GM10266 (cell line): ENCODE measurements at regions not wholly inside any gene's neighbourhood (a gene's known extent, or its start where the extent isn't known, plus 50 kb on each side); places are given as distances from the start of the nearest gene placed in this dataset.

ENCODE experiments used
- DNase-seq: peaks from one replicate; pipeline ENCODE4 v3.0.0; 2012; ENCODE audit errors: extremely low spot score
- TF ChIP-seq, protein P1 (sequence below): IDR thresholded peaks from 2 replicates; pipeline ENCODE4 v1.5.1; 2012; ENCODE audit warnings: mild to moderate bottlenecking, low read depth; ENCODE audit not compliant: control insufficient read depth, insufficient read depth; ENCODE audit errors: missing control alignments

DNA sequence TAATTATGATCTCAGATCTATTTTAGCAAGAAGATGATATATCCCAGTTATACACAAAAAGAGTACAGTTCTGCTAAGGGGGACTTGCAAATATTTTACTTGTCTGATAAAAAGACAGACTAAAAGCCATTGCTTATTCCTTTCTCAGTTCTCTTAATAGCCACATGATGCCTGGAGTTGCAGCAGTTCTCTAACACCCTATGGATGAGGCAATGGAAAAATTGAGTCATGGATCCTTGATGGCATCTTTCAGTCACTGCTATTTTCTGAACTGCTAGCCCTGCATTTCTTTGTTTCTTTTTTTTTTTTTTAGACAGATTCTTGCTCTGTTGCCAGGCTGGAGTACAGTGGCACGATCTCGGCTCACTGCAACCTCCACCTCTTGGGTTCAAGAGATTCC, 1956.7 kb downstream of the C4orf33 start:
- DNase-seq: no peak

DNA sequence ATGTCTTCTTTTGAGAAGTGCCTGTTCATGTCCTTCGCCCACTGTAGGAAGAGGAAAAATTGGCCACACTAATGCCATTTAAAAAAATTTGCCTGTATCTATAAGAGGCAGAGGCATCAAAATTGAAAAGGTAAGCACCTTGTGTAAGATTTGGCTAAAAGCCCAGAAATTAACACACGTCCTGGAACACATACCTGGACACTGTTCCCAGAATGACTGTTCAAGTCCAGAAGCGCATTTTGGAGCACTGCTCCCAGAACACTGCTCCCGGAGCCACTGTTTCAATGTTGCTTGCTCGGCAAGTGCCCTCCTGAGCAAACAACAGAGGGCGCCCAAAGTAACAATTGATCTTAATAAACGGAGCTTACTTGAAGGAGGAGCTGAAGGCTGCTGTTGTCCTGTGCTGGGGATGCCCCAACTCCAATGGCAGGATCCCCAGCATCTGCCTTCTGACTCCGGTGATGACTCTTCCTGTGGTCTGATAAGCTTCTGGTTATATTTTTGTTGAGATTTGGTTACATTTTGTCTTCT, 1958.6 kb downstream of the C4orf33 start:
- TF ChIP-seq, protein P1, sequence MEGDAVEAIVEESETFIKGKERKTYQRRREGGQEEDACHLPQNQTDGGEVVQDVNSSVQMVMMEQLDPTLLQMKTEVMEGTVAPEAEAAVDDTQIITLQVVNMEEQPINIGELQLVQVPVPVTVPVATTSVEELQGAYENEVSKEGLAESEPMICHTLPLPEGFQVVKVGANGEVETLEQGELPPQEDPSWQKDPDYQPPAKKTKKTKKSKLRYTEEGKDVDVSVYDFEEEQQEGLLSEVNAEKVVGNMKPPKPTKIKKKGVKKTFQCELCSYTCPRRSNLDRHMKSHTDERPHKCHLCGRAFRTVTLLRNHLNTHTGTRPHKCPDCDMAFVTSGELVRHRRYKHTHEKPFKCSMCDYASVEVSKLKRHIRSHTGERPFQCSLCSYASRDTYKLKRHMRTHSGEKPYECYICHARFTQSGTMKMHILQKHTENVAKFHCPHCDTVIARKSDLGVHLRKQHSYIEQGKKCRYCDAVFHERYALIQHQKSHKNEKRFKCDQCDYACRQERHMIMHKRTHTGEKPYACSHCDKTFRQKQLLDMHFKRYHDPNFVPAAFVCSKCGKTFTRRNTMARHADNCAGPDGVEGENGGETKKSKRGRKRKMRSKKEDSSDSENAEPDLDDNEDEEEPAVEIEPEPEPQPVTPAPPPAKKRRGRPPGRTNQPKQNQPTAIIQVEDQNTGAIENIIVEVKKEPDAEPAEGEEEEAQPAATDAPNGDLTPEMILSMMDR: no peak
- DNase-seq: no peak

More for the DNA sequence above, 1956.7 kb downstream of the C4orf33 start:
- TF ChIP-seq, protein P1: no peak

DNA sequence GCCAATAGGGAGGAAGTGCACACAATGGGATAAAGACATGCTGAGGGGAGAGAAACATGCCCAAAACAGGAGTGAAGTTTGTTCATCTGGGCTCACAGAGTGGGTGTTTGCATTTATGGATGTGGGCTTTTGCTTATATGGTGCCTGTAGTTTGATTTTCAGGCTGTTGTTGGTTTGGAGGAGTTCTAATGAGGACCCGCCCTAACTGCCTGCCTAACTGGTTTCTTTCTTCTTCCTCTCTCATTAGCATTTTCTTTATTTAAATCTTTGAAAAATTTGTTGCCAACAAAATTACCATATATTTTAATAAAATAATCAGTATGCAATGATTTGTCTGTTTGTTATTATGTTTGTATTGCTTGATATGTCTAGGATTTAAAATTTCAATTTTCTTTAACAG, 1965.8 kb downstream of the C4orf33 start:
- TF ChIP-seq, protein P1: no peak

DNA sequence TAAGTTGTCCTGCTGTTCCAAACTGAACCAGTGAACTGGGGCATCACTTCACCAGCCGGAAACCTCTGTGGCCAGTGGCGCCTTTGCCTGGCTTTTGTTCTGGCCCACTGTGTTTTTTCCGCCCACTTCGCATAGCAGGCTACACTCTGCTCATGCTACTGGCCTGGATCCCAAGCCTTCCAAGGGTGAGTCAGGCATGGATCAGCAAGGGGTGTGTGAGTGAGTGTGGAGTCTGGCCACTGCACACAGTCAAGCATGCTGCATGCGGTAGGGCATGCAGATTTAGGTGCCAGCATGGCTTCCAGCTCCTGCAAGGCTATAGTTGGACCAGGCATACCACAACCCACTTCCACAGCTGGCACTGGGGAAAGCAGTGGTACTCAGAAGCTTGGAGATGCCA, 1967.9 kb downstream of the C4orf33 start:
- TF ChIP-seq, protein P1: no peak
- no peak for DNase-seq

More for the DNA sequence above, 1965.8 kb downstream of the C4orf33 start:
- no peak for DNase-seq

DNA sequence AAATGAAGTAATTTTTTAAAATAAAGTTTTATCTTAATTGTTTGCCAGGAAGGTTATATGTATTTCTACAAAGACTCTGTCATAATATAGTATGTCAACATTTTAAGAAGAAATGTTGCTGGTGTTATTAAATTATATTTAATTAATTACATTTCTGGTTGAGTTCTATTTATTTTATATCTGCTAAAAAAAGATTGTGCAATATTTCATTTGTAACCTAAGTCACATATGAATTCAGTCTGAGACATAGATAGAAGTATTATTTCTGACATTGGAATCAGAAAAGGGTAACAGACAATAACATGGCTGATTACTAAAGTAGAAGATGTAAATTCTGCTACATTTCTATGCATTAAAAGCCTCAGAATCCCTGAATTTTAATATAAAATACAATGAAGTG, 1985.1 kb downstream of the C4orf33 start:
- no peak for DNase-seq
- TF ChIP-seq, protein P1: no peak

DNA sequence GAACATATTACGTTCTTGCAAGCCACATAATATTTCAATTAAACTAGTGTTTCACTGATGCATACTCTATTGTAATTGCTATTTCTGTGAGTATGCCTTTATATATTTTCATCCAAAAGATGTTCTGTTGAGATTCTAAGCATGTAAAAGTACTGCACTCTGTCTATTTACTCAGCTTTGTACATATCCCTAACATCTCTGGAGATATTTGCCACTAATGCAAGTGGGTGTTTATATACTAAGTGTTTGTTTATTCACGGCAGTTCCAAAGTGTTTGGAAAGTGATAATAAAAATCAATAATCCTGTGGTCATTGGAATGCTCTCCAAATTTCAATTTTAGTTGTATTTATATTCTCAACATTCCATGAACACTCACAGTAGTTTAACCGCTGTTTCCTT, 1989.0 kb downstream of the C4orf33 start:
- TF ChIP-seq, protein P1: no peak
- no peak for DNase-seq

DNA sequence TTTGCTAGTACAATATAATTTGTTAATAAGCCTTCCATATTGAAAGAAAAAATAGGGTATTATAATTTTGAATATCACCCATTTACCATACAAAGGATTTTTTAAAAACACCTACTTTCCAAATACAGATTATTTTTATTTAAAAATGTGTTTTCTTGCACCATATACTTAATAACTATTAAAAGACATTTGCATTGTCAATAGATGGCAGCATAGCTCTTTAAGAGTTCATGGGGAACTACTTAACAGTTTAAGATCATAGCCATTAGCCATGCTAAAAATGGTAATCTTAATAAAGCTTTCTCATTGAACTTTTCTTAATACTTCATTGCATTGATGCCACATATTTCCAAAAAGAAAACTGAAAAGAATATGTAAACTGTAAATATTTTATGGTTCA, 1995.9 kb downstream of the C4orf33 start:
- DNase-seq: no peak
- TF ChIP-seq, protein P1: peak; percentile 19
